ENCODE measurements at regions not wholly inside any gene's neighbourhood (a gene's known extent, or its start where the extent isn't known, plus 50 kb on each side); places are given as distances from the start of the nearest gene placed in this dataset.

- TF ChIP-seq MXI1 (conservative IDR thresholded peaks at IDR 0.05; ENCODE audit: poor library complexity, severe bottlenecking) (no peak), CTCF (IDR thresholded peaks at IDR 0.05; ENCODE audit: poor library complexity, severe bottlenecking) (no peak), RAD21 (conservative IDR thresholded peaks at IDR 0.05) (no peak), EZH2 (IDR thresholded peaks at IDR 0.05; ENCODE audit: borderline replicate concordance, insufficient read depth, low read length, poor library complexity, severe bottlenecking) (no peak), TAF1 (IDR thresholded peaks at IDR 0.05; ENCODE audit: low read depth) (no peak), POLR2AphosphoS5 (IDR thresholded peaks at IDR 0.05) (no peak), SMC3 (conservative IDR thresholded peaks at IDR 0.05; ENCODE audit: poor library complexity) (no peak), EP300 (conservative IDR thresholded peaks at IDR 0.05; ENCODE audit: poor library complexity, severe bottlenecking) (no peak)
Observed at GRCh38 chr9:135255033-135255840, 167.8 kb downstream of the OLFM1 start.
